Smooth muscle cell (in vitro differentiated cells): ENCODE measurements at regions not wholly inside any gene's neighbourhood (a gene's known extent, or its start where the extent isn't known, plus 50 kb on each side); places are given as distances from the start of the nearest gene placed in this dataset.

ENCODE experiments used
- DNase-seq: peaks from one replicate; lab custom pipeline; 2025; ENCODE audit not compliant: unreplicated experiment; lab: John Stamatoyannopoulos, UW
- H2AFZ ChIP-seq: fragments of 200-600 bp; sonication (generic); 2 replicates; pipeline ENCODE4 v1.6.0; 2016; ENCODE audit warnings: antibody characterized with exemption, low read depth, mild to moderate bottlenecking
- H3F3A ChIP-seq: fragments of 200-600 bp; sonication (generic); 2 replicates; pipeline ENCODE4 v1.6.0; 2017; ENCODE audit warnings: antibody characterized with exemption, low read depth
- H3K27ac ChIP-seq: fragments of 200-600 bp; sonication (generic); 2 replicates; pipeline ENCODE4 v1.5.1; 2016; ENCODE audit warnings: low read depth, mild to moderate bottlenecking
- H3K27me3 ChIP-seq: fragments of 200-600 bp; sonication (generic); 2 replicates; pipeline ENCODE4 v1.6.1; 2016; ENCODE audit warnings: low read depth, mild to moderate bottlenecking
- H3K36me3 ChIP-seq: fragments of 200-600 bp; sonication (generic); 2 replicates; pipeline ENCODE4 v1.5.1; 2016; ENCODE audit warnings: low read depth
- H3K4me1 ChIP-seq: fragments of 200-600 bp; sonication (generic); 2 replicates; pipeline ENCODE4 v1.5.1; 2016; ENCODE audit warnings: low read depth
- H3K4me2 ChIP-seq: fragments of 200-600 bp; sonication (generic); 2 replicates; pipeline ENCODE4 v1.6.0; 2016; ENCODE audit warnings: mild to moderate bottlenecking
- H3K4me3 ChIP-seq: fragments of 200-600 bp; sonication (generic); 2 replicates; pipeline ENCODE4 v1.5.1; 2016; ENCODE audit warnings: mild to moderate bottlenecking
- H3K79me2 ChIP-seq: fragments of 200-600 bp; sonication (generic); 2 replicates; pipeline ENCODE4 v1.6.0; 2016; ENCODE audit warnings: low read depth, mild to moderate bottlenecking
- H3K9ac ChIP-seq: fragments of 200-600 bp; sonication (generic); 2 replicates; pipeline ENCODE4 v1.6.0; 2016; ENCODE audit warnings: low read depth
- H3K9me3 ChIP-seq: fragments of 200-600 bp; sonication (generic); replicated peaks from 2 replicates; pipeline ENCODE4 v1.5.1; 2016; ENCODE audit warnings: low read depth
- H4K20me1 ChIP-seq: fragments of 200-600 bp; sonication (generic); 2 replicates; pipeline ENCODE4 v1.6.0; 2016; ENCODE audit warnings: low read depth
- CTCF ChIP-seq: fragments of 200-600 bp; sonication (generic); IDR thresholded peaks from 2 replicates; pipeline ENCODE4 v1.5.1; 2017; ENCODE audit warnings: borderline replicate concordance, mild to moderate bottlenecking, antibody characterized with exemption; ENCODE audit not compliant: insufficient read depth, poor library complexity, severe bottlenecking
- WGBS: methylation state at CpG from one replicate; pipeline ENCODE4 v1.1.7; 2016; ENCODE audit warnings: low lambda C conversion rate; 5-methylcytosine and 5-hydroxymethylcytosine counted together

- Histone ChIP-seq H3K4me3 (no peak overlapping the region), H3K9me3 (no peaks in the 10 kb centered on the region), H3K4me2 (no peak overlapping the region), H4K20me1 (no peaks in the 10 kb centered on the region), H2AFZ (no peak overlapping the region), H3K4me1 (peaks cover 33% of the 10 kb centered on the region), H3F3A (no peaks in the 10 kb centered on the region), H3K9ac (no peak overlapping the region), H3K27ac (no peak overlapping the region), H3K27me3 (peaks cover 31% of the 10 kb centered on the region), H3K79me2 (no peaks in the 10 kb centered on the region), H3K36me3 (no peaks in the 10 kb centered on the region)
- TF ChIP-seq CTCF = no peak
- 97% methylated on average over 14 of the region's 14 CpGs for WGBS
- DNase-seq = no peak
Measured at GRCh38 chr17:64783556-64784352, 121.6 kb upstream of the SMURF2 start.

GRCh38 chr17:64783031-64783461, 120.9 kb upstream of the SMURF2 start:
- no peaks in the 10 kb centered on the region for H3K9me3 ChIP-seq
- WGBS = 63% methylated on average over 6 of the region's 6 CpGs
- no peaks in the 10 kb centered on the region for H3F3A ChIP-seq
- peaks cover 3% of the 10 kb centered on the region for H4K20me1 ChIP-seq
- H3K9ac ChIP-seq = no peak overlapping the region
- TF ChIP-seq CTCF = no peak
- H3K79me2 ChIP-seq = no peaks in the 10 kb centered on the region
- no peak overlapping the region for H3K27ac ChIP-seq
- no peaks in the 10 kb centered on the region for H3K36me3 ChIP-seq
- H3K4me3 ChIP-seq = no peak overlapping the region
- peaks cover 38% of the 10 kb centered on the region for H3K4me1 ChIP-seq
- DNase-seq = no peak
- H3K4me2 ChIP-seq = no peak overlapping the region
- H3K27me3 ChIP-seq = peaks cover 38% of the 10 kb centered on the region
- no peak overlapping the region for H2AFZ ChIP-seq

- peaks cover 49% of the 10 kb centered on the region for H3K4me1 ChIP-seq
- H3K79me2 ChIP-seq = no peaks in the 10 kb centered on the region
- peak overlapping the region; percentile 97 for H3K4me2 ChIP-seq
- peaks cover 11% of the 10 kb centered on the region for H4K20me1 ChIP-seq
- TF ChIP-seq CTCF = no peak
- DNase-seq = no peak
- no peak overlapping the region for H2AFZ ChIP-seq
- H3K27me3 ChIP-seq = peaks cover 46% of the 10 kb centered on the region
- no peaks in the 10 kb centered on the region for H3K9me3 ChIP-seq
- no peaks in the 10 kb centered on the region for H3K36me3 ChIP-seq
- no peaks in the 10 kb centered on the region for H3F3A ChIP-seq
- H3K4me3 ChIP-seq = peak overlapping the region; percentile 54
- no peak overlapping the region for H3K27ac ChIP-seq
- H3K9ac ChIP-seq = no peak overlapping the region
- WGBS = 63% methylated on average over 15 of the region's 17 CpGs
Measured at GRCh38 chr17:64781810-64782555, 119.9 kb upstream of the SMURF2 start.
